ENCODE measurements at regions not wholly inside any gene's neighbourhood (a gene's known extent, or its start where the extent isn't known, plus 50 kb on each side); places are given as distances from the start of the nearest gene placed in this dataset.
"Not testable (repeated sequence)": the region's sequence is repeated elsewhere in the genome, so short reads cannot be mapped to it uniquely, and the experiment has no call there.

GRCh38 chr6:14540810-14541540, 423.4 kb downstream of the CD83 start:
- DNase-seq = no peak

- peak in 1 of 5 donors; percentile 39 for DNase-seq
Observed at GRCh38 chr6:14542670-14543366, 425.2 kb downstream of the CD83 start.

- no peak for DNase-seq
Observed at GRCh38 chr6:14543971-14544585, 426.5 kb downstream of the CD83 start.

GRCh38 chr6:14544666-14545065, 427.1 kb downstream of the CD83 start:
- DNase-seq = no peak

- no peak for DNase-seq
Observed at GRCh38 chr6:14545496-14545895, 427.9 kb downstream of the CD83 start.

- no peak for DNase-seq
Observed at GRCh38 chr6:14546036-14546435, 428.5 kb downstream of the CD83 start.

GRCh38 chr6:14547284-14547998, 429.9 kb downstream of the CD83 start:
- DNase-seq = no peak

GRCh38 chr6:14549304-14549770, 431.8 kb downstream of the CD83 start:
- no peak for DNase-seq

GRCh38 chr6:14549871-14550270, 432.3 kb downstream of the CD83 start:
- no peak for DNase-seq

- no peak for DNase-seq
Observed at GRCh38 chr6:14550410-14550809, 432.8 kb downstream of the CD83 start.

GRCh38 chr6:14550822-14551221, 433.2 kb downstream of the CD83 start:
- no peak for DNase-seq

- not testable (repeated sequence) for DNase-seq
Observed at GRCh38 chr6:14551601-14552000, 434.0 kb downstream of the CD83 start.

- DNase-seq = no peak
Observed at GRCh38 chr6:14552891-14553290, 435.3 kb downstream of the CD83 start.

- DNase-seq = no peak
Observed at GRCh38 chr6:14553515-14553914, 435.9 kb downstream of the CD83 start.

GRCh38 chr6:14555804-14556203, 438.2 kb downstream of the CD83 start:
- DNase-seq = no peak

- no peak for DNase-seq
Observed at GRCh38 chr6:14559746-14560536, 442.4 kb downstream of the CD83 start.

GRCh38 chr6:14561563-14561962, 444.0 kb downstream of the CD83 start:
- not testable (repeated sequence) for DNase-seq

- DNase-seq = no peak
Observed at GRCh38 chr6:14567842-14568241, 450.3 kb downstream of the CD83 start.

- DNase-seq = no peak
Observed at GRCh38 chr6:14569394-14569793, 451.8 kb downstream of the CD83 start.

GRCh38 chr6:14569874-14570273, 452.3 kb downstream of the CD83 start:
- not testable (repeated sequence) for DNase-seq

- DNase-seq = no peak
Observed at GRCh38 chr6:14571001-14571400, 453.4 kb downstream of the CD83 start.

GRCh38 chr6:14571746-14572145, 454.2 kb downstream of the CD83 start:
- DNase-seq = no peak
